Fibroblast of lung (primary cell): ENCODE measurements at regions not wholly inside any gene's neighbourhood (a gene's known extent, or its start where the extent isn't known, plus 50 kb on each side); places are given as distances from the start of the nearest gene placed in this dataset.
A peak's percentile ranks its signal among the peaks of the same experiment; 100 is the strongest.

ENCODE experiments used
- DNase-seq, 2 donors: peaks; one replicate each; pipeline versions ENCODE4 v3.0.0 to v3.0.0-alpha.2; 2010; ENCODE audit warnings: low read depth in 2 of 2
- H2AFZ ChIP-seq: 2 replicates; pipeline ENCODE4 v1.5.1; 2012; ENCODE audit warnings: low read length, control low read depth, inconsistent platforms
- H3K27ac ChIP-seq: 2 replicates; pipeline ENCODE4 v1.5.1; 2011; ENCODE audit warnings: low read length, control low read depth; ENCODE audit not compliant: insufficient read depth
- H3K27me3 ChIP-seq: 2 replicates; pipeline ENCODE4 v1.5.1; 2011; ENCODE audit warnings: mild to moderate bottlenecking, low read length; ENCODE audit not compliant: control insufficient read depth, insufficient read depth
- H3K36me3 ChIP-seq: 2 replicates; pipeline ENCODE4 v1.5.1; 2011; ENCODE audit warnings: low read length; ENCODE audit not compliant: control insufficient read depth, insufficient read depth
- H3K4me1 ChIP-seq: 2 replicates; pipeline ENCODE4 v1.5.1; 2011; ENCODE audit warnings: low read length; ENCODE audit not compliant: control insufficient read depth, insufficient read depth; ENCODE audit errors: extremely low read depth
- H3K4me2 ChIP-seq: 2 replicates; pipeline ENCODE4 v1.5.1; 2011; ENCODE audit warnings: low read length, control low read depth; ENCODE audit not compliant: insufficient read depth; ENCODE audit errors: extremely low read depth
- H3K4me3 ChIP-seq, 4 experiments: fragments of 200-600 bp in 1 of 4; sonication (generic) in 1 of 4; replicated peaks in 1 of 4; 2 replicates each; pipeline ENCODE4 v1.5.1; 2011 to 2016; ENCODE audit warnings: low read length in 4 of 4, low read depth in 3 of 4, mild to moderate bottlenecking in 3 of 4, control low read depth in 2 of 4, inconsistent platforms in 1 of 4, mixed read lengths in 1 of 4; ENCODE audit not compliant: insufficient read depth in 1 of 4; ENCODE audit errors: control extremely low read depth in 1 of 4
- H3K79me2 ChIP-seq: 2 replicates; pipeline ENCODE4 v1.5.1; 2012; ENCODE audit warnings: mild to moderate bottlenecking, low read length, inconsistent platforms; ENCODE audit not compliant: control insufficient read depth, insufficient read depth
- H3K9ac ChIP-seq: 2 replicates; pipeline ENCODE4 v1.5.1; 2011; ENCODE audit warnings: mild to moderate bottlenecking, low read length, control low read depth; ENCODE audit not compliant: insufficient read depth
- H3K9me3 ChIP-seq: 2 replicates; pipeline ENCODE4 v1.5.1; 2012; ENCODE audit warnings: low read depth, low read length; ENCODE audit not compliant: control insufficient read depth, insufficient read depth
- H4K20me1 ChIP-seq: 2 replicates; pipeline ENCODE4 v1.5.1; 2011; ENCODE audit warnings: low read length; ENCODE audit not compliant: control insufficient read depth, insufficient read depth; ENCODE audit errors: extremely low read depth
- CTCF ChIP-seq, 2 donors: IDR thresholded peaks in 1 of 2; conservative IDR thresholded peaks in 1 of 2; 1 replicate in 1 of 2; 2 replicates in 1 of 2; pipeline ENCODE4 v1.5.1; 2011 to 2012; ENCODE audit warnings: low read length in 2 of 2, control low read depth in 1 of 2, inconsistent platforms in 1 of 2, low read depth in 1 of 2, mild to moderate bottlenecking in 1 of 2
- EZH2 ChIP-seq: IDR thresholded peaks from 2 replicates; pipeline ENCODE4 v1.5.1; 2012; ENCODE audit warnings: low read length, control low read depth, mild to moderate bottlenecking; ENCODE audit errors: missing control alignments

GRCh38 chr12:92463171-92463570 is 239.6 kb upstream of the PLEKHG7 start:
- no peak overlapping the region for H2AFZ ChIP-seq
- H3K27ac ChIP-seq = no peak overlapping the region
- H3K4me1 ChIP-seq = no peaks in the 10 kb centered on the region
- TF ChIP-seq CTCF (conservative IDR thresholded peaks at IDR 0.05 in 1 of 2, IDR thresholded peaks at IDR 0.05 in 1 of 2; ENCODE audit: low read depth in 1 of 2, low read length in 2 of 2) (no peak), EZH2 (no peak)
- no peak overlapping the region for H3K4me2 ChIP-seq
- H3K9ac ChIP-seq = no peak overlapping the region
- H3K9me3 ChIP-seq = no peaks in the 10 kb centered on the region
- no peaks in the 10 kb centered on the region for H3K27me3 ChIP-seq
- DNase-seq = no peak
- H4K20me1 ChIP-seq = no peaks in the 10 kb centered on the region
- no peak overlapping the region for H3K4me3 ChIP-seq
- no peaks in the 10 kb centered on the region for H3K79me2 ChIP-seq
- H3K36me3 ChIP-seq = no peaks in the 10 kb centered on the region

- no peak overlapping the region for H3K4me2 ChIP-seq
- TF ChIP-seq EZH2 (no peak), CTCF (conservative IDR thresholded peaks at IDR 0.05 in 1 of 2, IDR thresholded peaks at IDR 0.05 in 1 of 2; ENCODE audit: low read depth in 1 of 2, low read length in 2 of 2) (no peak)
- no peaks in the 10 kb centered on the region for H3K36me3 ChIP-seq
- no peak for DNase-seq
- no peaks in the 10 kb centered on the region for H3K4me1 ChIP-seq
- H2AFZ ChIP-seq = no peak overlapping the region
- H3K4me3 ChIP-seq = no peak overlapping the region
- H3K9me3 ChIP-seq = no peaks in the 10 kb centered on the region
- no peak overlapping the region for H3K9ac ChIP-seq
- no peaks in the 10 kb centered on the region for H4K20me1 ChIP-seq
- no peak overlapping the region for H3K27ac ChIP-seq
- no peaks in the 10 kb centered on the region for H3K79me2 ChIP-seq
- H3K27me3 ChIP-seq = no peaks in the 10 kb centered on the region
These were observed 240.3 kb upstream of the PLEKHG7 start for GRCh38 chr12:92462527-92462926.

- Histone ChIP-seq H3K27me3 (no peaks in the 10 kb centered on the region), H4K20me1 (no peaks in the 10 kb centered on the region), H3K79me2 (no peaks in the 10 kb centered on the region), H3K27ac (no peak overlapping the region), H3K4me2 (no peak overlapping the region), H3K9ac (no peak overlapping the region), H3K4me1 (no peaks in the 10 kb centered on the region), H3K36me3 (no peaks in the 10 kb centered on the region), H3K9me3 (no peaks in the 10 kb centered on the region), H2AFZ (no peak overlapping the region), H3K4me3 (no peak overlapping the region)
- no peak for TF ChIP-seq EZH2
- no peak for TF ChIP-seq CTCF (conservative IDR thresholded peaks at IDR 0.05 in 1 of 2, IDR thresholded peaks at IDR 0.05 in 1 of 2; ENCODE audit: low read depth in 1 of 2, low read length in 2 of 2)
- DNase-seq = peak in 1 of 2 donors; percentile 73
These were observed 240.7 kb upstream of the PLEKHG7 start for GRCh38 chr12:92462049-92462448.
